IMR-90 (cell line): ENCODE measurements at regions not wholly inside any gene's neighbourhood (a gene's known extent, or its start where the extent isn't known, plus 50 kb on each side); places are given as distances from the start of the nearest gene placed in this dataset.

Experiments
- ATAC-seq: fragments of 200-7000 bp; cut with Tn5 transposase; 2 replicates; pipeline ENCODE4 v1.9.1; 2020; ENCODE audit warnings: low read depth, mild to moderate bottlenecking, moderate library complexity
- BruUV-seq: library from RNA; stranded (reverse); fragments of 400-500 nt; replicated peaks from 2 replicates; lab custom pipeline; 2021; lab: Mats Ljungman, UMichigan
- CTCF ChIA-PET: fragments of 300-600 bp; formaldehyde crosslinking; extraction: SDS; loops from one replicate; lab custom pipeline; 2021; ENCODE audit warnings: antibody characterized with exemption; lab: Yijun Ruan, JAX
- POLR2A ChIA-PET: fragments of 300-600 bp; sonication (Branson Sonifier 250); formaldehyde crosslinking; loops from one replicate; lab custom pipeline; 2022; ENCODE audit warnings: antibody characterized with exemption; ENCODE audit not compliant: unreplicated experiment; lab: Charles Lee
- DNase-seq: peaks from one replicate; pipeline ENCODE4 v3.0.0; 2013
- H2AFZ ChIP-seq: replicated peaks from 2 replicates; pipeline ENCODE3; 2013; ENCODE audit warnings: low read length, mild to moderate bottlenecking; ENCODE audit not compliant: poor library complexity
- H2AK5ac ChIP-seq: 2 replicates; pipeline ENCODE4 v1.6.1; 2013; ENCODE audit warnings: low read depth, low read length, inconsistent platforms
- H2AK9ac ChIP-seq: replicated peaks from 2 replicates; pipeline ENCODE3; 2013; ENCODE audit warnings: mild to moderate bottlenecking, low read depth, low read length, moderate library complexity; ENCODE audit not compliant: poor library complexity
- H2BK120ac ChIP-seq: 2 replicates; pipeline ENCODE4 v1.6.1; 2013; ENCODE audit warnings: low read depth, low read length, inconsistent platforms
- H2BK15ac ChIP-seq: 3 replicates; pipeline ENCODE4 v1.6.1; 2013; ENCODE audit warnings: low read depth, low read length, inconsistent platforms
- H2BK20ac ChIP-seq: 2 replicates; pipeline ENCODE4 v1.6.1; 2013; ENCODE audit warnings: low read depth, mild to moderate bottlenecking, inconsistent platforms, low read length, moderate library complexity
- H2BK5ac ChIP-seq: 2 replicates; pipeline ENCODE4 v1.6.1; 2013; ENCODE audit warnings: mild to moderate bottlenecking, low read depth, low read length, inconsistent platforms; ENCODE audit not compliant: poor library complexity, severe bottlenecking
- H3K14ac ChIP-seq: replicated peaks from 2 replicates; pipeline ENCODE4 v1.6.1; 2013; ENCODE audit warnings: low read depth, low read length, inconsistent platforms
- H3K18ac ChIP-seq: 2 replicates; pipeline ENCODE4 v1.6.1; 2013; ENCODE audit warnings: low read depth, low read length, control low read depth
- H3K23ac ChIP-seq: 2 replicates; pipeline ENCODE4 v1.6.1; 2013; ENCODE audit warnings: low read depth, low read length, inconsistent platforms
- H3K27ac ChIP-seq: 2 replicates; pipeline ENCODE4 v1.5.1; 2013; ENCODE audit warnings: mild to moderate bottlenecking, control low read depth, low read length; ENCODE audit not compliant: insufficient read depth
- H3K27me3 ChIP-seq: 2 replicates; pipeline ENCODE4 v1.6.1; 2013; ENCODE audit warnings: low read length; ENCODE audit not compliant: control insufficient read depth, insufficient read depth
- H3K36me3 ChIP-seq: 2 replicates; pipeline ENCODE4 v1.6.1; 2013; ENCODE audit warnings: low read length, mixed read lengths; ENCODE audit not compliant: control insufficient read depth, insufficient read depth
- H3K4ac ChIP-seq: 2 replicates; pipeline ENCODE4 v1.6.1; 2013; ENCODE audit warnings: low read depth, low read length, inconsistent platforms
- H3K4me1 ChIP-seq: 2 replicates; pipeline ENCODE4 v1.6.1; 2013; ENCODE audit warnings: low read length, mixed read lengths; ENCODE audit not compliant: control insufficient read depth, insufficient read depth
- H3K4me2 ChIP-seq: 2 replicates; pipeline ENCODE4 v1.6.1; 2013; ENCODE audit warnings: low read depth, mild to moderate bottlenecking, control low read depth, low read length, moderate library complexity
- H3K4me3 ChIP-seq: 2 replicates; pipeline ENCODE4 v1.5.1; 2013; ENCODE audit warnings: low read depth, mild to moderate bottlenecking, control low read depth, low read length, moderate library complexity; ENCODE audit not compliant: insufficient read depth
- H3K56ac ChIP-seq: 2 replicates; pipeline ENCODE4 v1.6.1; 2013; ENCODE audit warnings: low read length, inconsistent platforms; ENCODE audit not compliant: insufficient read depth; ENCODE audit errors: extremely low read depth
- H3K79me1 ChIP-seq, 2 experiments: 2 replicates each; pipeline ENCODE4 v1.6.1; 2013; ENCODE audit warnings: low read length in 2 of 2, inconsistent platforms in 1 of 2, low read depth in 1 of 2
- H3K9ac ChIP-seq: 2 replicates; pipeline ENCODE4 v1.6.1; 2013; ENCODE audit warnings: low read depth, low read length, control low read depth
- H3K9me1 ChIP-seq: 2 replicates; pipeline ENCODE4 v1.6.1; 2013; ENCODE audit warnings: low read length, inconsistent platforms; ENCODE audit not compliant: insufficient read depth
- H3K9me3 ChIP-seq: 2 replicates; pipeline ENCODE4 v1.6.1; 2013; ENCODE audit warnings: low read length; ENCODE audit not compliant: control insufficient read depth, insufficient read depth
- H4K20me1 ChIP-seq: 2 replicates; pipeline ENCODE4 v1.6.1; 2013; ENCODE audit warnings: low read length, inconsistent platforms; ENCODE audit not compliant: insufficient read depth
- H4K5ac ChIP-seq: 2 replicates; pipeline ENCODE4 v1.6.1; 2013; ENCODE audit warnings: mild to moderate bottlenecking, low read depth, low read length, control low read depth
- H4K8ac ChIP-seq, 2 experiments: 2 replicates each; pipeline ENCODE4 v1.6.1; 2013; ENCODE audit warnings: low read depth in 2 of 2, low read length in 2 of 2, control low read depth in 1 of 2, inconsistent platforms in 1 of 2
- H4K91ac ChIP-seq: 2 replicates; pipeline ENCODE4 v1.6.1; 2013; ENCODE audit warnings: low read depth, low read length, inconsistent platforms; ENCODE audit not compliant: insufficient read depth
- BHLHE40 ChIP-seq: fragments of 150-350 bp; IDR thresholded peaks from 2 replicates; pipeline ENCODE4 v1.6.1; 2016; ENCODE audit warnings: mild to moderate bottlenecking, low read depth, low read length
- CEBPB ChIP-seq: IDR thresholded peaks from 2 replicates; pipeline ENCODE4 v1.6.1; 2012; ENCODE audit warnings: low read depth, low read length, improper control_type of control experiment
- CHD1 ChIP-seq: IDR thresholded peaks from 2 replicates; pipeline ENCODE4 v1.6.1; 2012; ENCODE audit warnings: low read depth, low read length, improper control_type of control experiment
- FOS ChIP-seq: fragments of 150-350 bp; IDR thresholded peaks from 2 replicates; pipeline ENCODE4 v1.6.1; 2016; ENCODE audit warnings: low read depth, low read length
- MAFK ChIP-seq: IDR thresholded peaks from 2 replicates; pipeline ENCODE4 v1.6.1; 2012; ENCODE audit warnings: low read depth, low read length, improper control_type of control experiment
- MAZ ChIP-seq: IDR thresholded peaks from 2 replicates; pipeline ENCODE4 v1.6.1; 2012; ENCODE audit warnings: low read depth, mild to moderate bottlenecking, low read length, improper control_type of control experiment, moderate library complexity, borderline replicate concordance
- MXI1 ChIP-seq: IDR thresholded peaks from 2 replicates; pipeline ENCODE4 v1.6.1; 2012; ENCODE audit warnings: low read depth, mild to moderate bottlenecking, low read length, moderate library complexity, borderline replicate concordance
- NFE2L2 ChIP-seq: fragments of 150-350 bp; IDR thresholded peaks from 2 replicates; pipeline ENCODE4 v1.6.1; 2016; ENCODE audit warnings: low read depth, mild to moderate bottlenecking, low read length
- POLR2A ChIP-seq: IDR thresholded peaks from 2 replicates; pipeline ENCODE4 v1.6.1; 2012; ENCODE audit warnings: mild to moderate bottlenecking, low read depth, low read length
- WGBS, 2 experiments: methylation state at CpG; one replicate each; pipeline versions ENCODE4 v1.1.5 to v1.1.7; 2013; ENCODE audit warnings: missing lambda C conversion rate in 2 of 2; ENCODE audit not compliant: insufficient read length in 1 of 2; ENCODE audit errors: extremely low coverage in 2 of 2; 5-methylcytosine and 5-hydroxymethylcytosine counted together
- dilution Hi-C: fragments of 300-500 bp; cut with HindIII; formaldehyde crosslinking; loops from one replicate; pipeline ENCODE4 v1.14.3; 2018; ENCODE audit warnings: low sequenced_read_pairs; ENCODE audit not compliant: unreplicated experiment
- in situ Hi-C: fragments of 300-500 bp; cut with MboI; formaldehyde crosslinking; loops from 3 replicates; pipeline ENCODE4 v1.14.3; 2019; ENCODE audit warnings: low sequenced_read_pairs, inconsistent platforms, mixed read lengths
- intact Hi-C: fragments of 100-400 bp; cut with micrococcal nuclease; formaldehyde crosslinking; loops from 2 replicates; pipeline ENCODE4 v1.10.0; 2022
- TF ChIP-seq, protein P1 (sequence below): fragments of 150-350 bp; IDR thresholded peaks from 2 replicates; pipeline ENCODE4 v1.6.1; 2017; ENCODE audit warnings: mild to moderate bottlenecking, antibody characterized with exemption, low read length, low read depth
- TF ChIP-seq, protein P2 (sequence below): fragments of 150-350 bp; IDR thresholded peaks from 2 replicates; pipeline ENCODE4 v1.6.1; 2016; ENCODE audit warnings: low read depth, mild to moderate bottlenecking, low read length, moderate library complexity, borderline replicate concordance
- TF ChIP-seq, protein P3 (sequence below): conservative IDR thresholded peaks from 2 replicates; pipeline ENCODE4 v1.5.1; 2012; ENCODE audit warnings: mild to moderate bottlenecking, low read depth, low read length, improper control_type of control experiment

DNA sequence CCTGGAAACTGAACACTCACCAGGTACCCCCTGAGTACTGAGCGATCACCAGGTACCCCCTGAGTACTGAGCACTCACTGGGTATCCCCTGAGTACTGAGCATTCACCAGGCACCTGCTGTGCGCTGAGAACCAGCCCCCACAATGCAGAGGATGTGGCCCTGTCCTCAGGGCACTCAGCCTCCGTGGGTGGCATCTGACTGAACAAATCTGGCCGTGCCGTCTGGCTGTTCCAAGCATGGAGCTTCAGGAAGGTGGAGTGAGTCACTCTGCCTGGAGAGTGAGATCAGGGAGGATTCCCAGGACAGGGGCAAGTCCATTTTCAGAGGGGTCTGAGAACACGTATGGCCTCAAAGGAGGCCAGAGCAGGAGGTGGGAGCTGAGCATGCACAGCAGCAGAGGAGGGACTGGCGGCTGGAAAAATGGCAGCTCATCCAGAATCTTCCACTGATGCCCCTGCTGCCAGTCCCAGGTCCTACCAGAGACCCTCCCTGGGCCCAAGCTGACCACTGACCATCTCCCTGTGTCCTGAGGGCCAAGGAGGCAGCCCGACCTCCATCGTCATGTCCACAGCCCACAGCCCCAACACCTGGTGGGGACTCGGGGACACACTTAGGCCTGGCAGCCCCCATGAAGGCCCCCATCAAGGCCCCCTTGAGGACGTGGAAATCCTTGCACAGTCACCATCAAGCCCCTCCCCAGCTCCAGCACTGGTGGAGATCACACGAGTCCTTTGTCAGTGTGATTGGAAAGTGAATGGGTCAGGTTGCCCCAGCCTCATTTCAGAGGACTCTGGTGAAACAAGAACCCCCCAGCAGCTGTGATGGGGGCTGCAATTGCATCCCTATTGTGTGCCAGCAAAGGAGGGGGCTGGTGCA is 94.1 kb downstream of the HMX1 start:
- 49% methylated on average over 6 of the region's 12 CpGs; no CpG with 5 or more reads in 1 of the 2 experiments for WGBS, 2 experiments
- no peak overlapping the region for H4K91ac ChIP-seq

More for the DNA sequence above, 94.1 kb downstream of the HMX1 start:
- ATAC-seq (no peak), DNase-seq (no peak)
- H2BK120ac ChIP-seq = no peak overlapping the region
- no peak overlapping the region for H3K27ac ChIP-seq
- H2BK20ac ChIP-seq = no peak overlapping the region
- no peaks in the 10 kb centered on the region for H3K4me1 ChIP-seq
- no peaks in the 10 kb centered on the region for H4K20me1 ChIP-seq
- H3K9ac ChIP-seq = no peak overlapping the region
- H3K36me3 ChIP-seq = no peaks in the 10 kb centered on the region
- BruUV-seq = no TSS peak
- no peak overlapping the region for H2AK9ac ChIP-seq
- no peak overlapping the region for H3K4me2 ChIP-seq
- no peak overlapping the region for H4K5ac ChIP-seq
- H2BK5ac ChIP-seq = no peak overlapping the region
- peaks cover 7% of the 10 kb centered on the region; the same call in 1 of the 2 replicates for H3K9me3 ChIP-seq
- no peak for TF ChIP-seq CHD1
- TF ChIP-seq BHLHE40 = no peak
- TF ChIP-seq, protein P1, sequence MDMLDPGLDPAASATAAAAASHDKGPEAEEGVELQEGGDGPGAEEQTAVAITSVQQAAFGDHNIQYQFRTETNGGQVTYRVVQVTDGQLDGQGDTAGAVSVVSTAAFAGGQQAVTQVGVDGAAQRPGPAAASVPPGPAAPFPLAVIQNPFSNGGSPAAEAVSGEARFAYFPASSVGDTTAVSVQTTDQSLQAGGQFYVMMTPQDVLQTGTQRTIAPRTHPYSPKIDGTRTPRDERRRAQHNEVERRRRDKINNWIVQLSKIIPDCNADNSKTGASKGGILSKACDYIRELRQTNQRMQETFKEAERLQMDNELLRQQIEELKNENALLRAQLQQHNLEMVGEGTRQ = no peak
- TF ChIP-seq FOS = no peak
- TF ChIP-seq MXI1 = no peak
- no peak for TF ChIP-seq MAZ
- TF ChIP-seq NFE2L2 = no peak
- TF ChIP-seq, protein P2, sequence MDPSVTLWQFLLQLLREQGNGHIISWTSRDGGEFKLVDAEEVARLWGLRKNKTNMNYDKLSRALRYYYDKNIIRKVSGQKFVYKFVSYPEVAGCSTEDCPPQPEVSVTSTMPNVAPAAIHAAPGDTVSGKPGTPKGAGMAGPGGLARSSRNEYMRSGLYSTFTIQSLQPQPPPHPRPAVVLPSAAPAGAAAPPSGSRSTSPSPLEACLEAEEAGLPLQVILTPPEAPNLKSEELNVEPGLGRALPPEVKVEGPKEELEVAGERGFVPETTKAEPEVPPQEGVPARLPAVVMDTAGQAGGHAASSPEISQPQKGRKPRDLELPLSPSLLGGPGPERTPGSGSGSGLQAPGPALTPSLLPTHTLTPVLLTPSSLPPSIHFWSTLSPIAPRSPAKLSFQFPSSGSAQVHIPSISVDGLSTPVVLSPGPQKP = no peak
- TF ChIP-seq MAFK = no peak
- TF ChIP-seq POLR2A = no peak
- TF ChIP-seq CEBPB = no peak
- TF ChIP-seq, protein P3, sequence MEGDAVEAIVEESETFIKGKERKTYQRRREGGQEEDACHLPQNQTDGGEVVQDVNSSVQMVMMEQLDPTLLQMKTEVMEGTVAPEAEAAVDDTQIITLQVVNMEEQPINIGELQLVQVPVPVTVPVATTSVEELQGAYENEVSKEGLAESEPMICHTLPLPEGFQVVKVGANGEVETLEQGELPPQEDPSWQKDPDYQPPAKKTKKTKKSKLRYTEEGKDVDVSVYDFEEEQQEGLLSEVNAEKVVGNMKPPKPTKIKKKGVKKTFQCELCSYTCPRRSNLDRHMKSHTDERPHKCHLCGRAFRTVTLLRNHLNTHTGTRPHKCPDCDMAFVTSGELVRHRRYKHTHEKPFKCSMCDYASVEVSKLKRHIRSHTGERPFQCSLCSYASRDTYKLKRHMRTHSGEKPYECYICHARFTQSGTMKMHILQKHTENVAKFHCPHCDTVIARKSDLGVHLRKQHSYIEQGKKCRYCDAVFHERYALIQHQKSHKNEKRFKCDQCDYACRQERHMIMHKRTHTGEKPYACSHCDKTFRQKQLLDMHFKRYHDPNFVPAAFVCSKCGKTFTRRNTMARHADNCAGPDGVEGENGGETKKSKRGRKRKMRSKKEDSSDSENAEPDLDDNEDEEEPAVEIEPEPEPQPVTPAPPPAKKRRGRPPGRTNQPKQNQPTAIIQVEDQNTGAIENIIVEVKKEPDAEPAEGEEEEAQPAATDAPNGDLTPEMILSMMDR = no peak
- in situ Hi-C loops = no loop called here
- intact Hi-C loops = no loop called here
- H3K23ac ChIP-seq = no peak overlapping the region
- H3K9me1 ChIP-seq = no peaks in the 10 kb centered on the region
- no peak overlapping the region for H3K4ac ChIP-seq
- no peak overlapping the region for H2BK15ac ChIP-seq
- dilution Hi-C loops = no loop called here
- no peak overlapping the region for H2AFZ ChIP-seq
- H3K14ac ChIP-seq = no peak overlapping the region
- H3K27me3 ChIP-seq = no peaks in the 10 kb centered on the region
- H4K8ac ChIP-seq = no peak overlapping the region
- no peak overlapping the region for H3K56ac ChIP-seq
- H3K4me3 ChIP-seq = no peak overlapping the region
- no peak overlapping the region for H2AK5ac ChIP-seq
- H3K79me1 ChIP-seq = no peaks in the 10 kb centered on the region
- no peak overlapping the region for H3K18ac ChIP-seq
- CTCF ChIA-PET = no interaction called here
- POLR2A ChIA-PET = no interaction called here
